Neural progenitor cell (in vitro differentiated cells): ENCODE measurements at regions not wholly inside any gene's neighbourhood (a gene's known extent, or its start where the extent isn't known, plus 50 kb on each side); places are given as distances from the start of the nearest gene placed in this dataset.
A peak's percentile ranks its signal among the peaks of the same experiment; 100 is the strongest.

Source experiments
- DNase-seq: peaks from one replicate; pipeline ENCODE4 v3.0.0-alpha.2; 2016; ENCODE audit warnings: low spot score
- H2AFZ ChIP-seq: fragments of 200-600 bp; sonication (generic); replicated peaks from 2 replicates; pipeline ENCODE4 v1.6.1; 2016; ENCODE audit warnings: antibody characterized with exemption
- H3F3A ChIP-seq: fragments of 200-600 bp; sonication (generic); 2 replicates; pipeline ENCODE4 v1.6.1; 2016; ENCODE audit warnings: antibody characterized with exemption, low read depth
- H3K27ac ChIP-seq: fragments of 200-600 bp; sonication (generic); 2 replicates; pipeline ENCODE4 v1.5.1; 2016; ENCODE audit warnings: mild to moderate bottlenecking
- H3K27me3 ChIP-seq: fragments of 200-600 bp; sonication (generic); 2 replicates; pipeline ENCODE4 v1.6.1; 2016; ENCODE audit warnings: mild to moderate bottlenecking, moderate library complexity
- H3K36me3 ChIP-seq: fragments of 200-600 bp; sonication (generic); 2 replicates; pipeline ENCODE4 v1.5.1; 2016
- H3K4me1 ChIP-seq: fragments of 200-600 bp; sonication (generic); 2 replicates; pipeline ENCODE4 v1.6.1; 2016; ENCODE audit warnings: mixed run types
- H3K4me2 ChIP-seq: fragments of 200-600 bp; sonication (generic); 2 replicates; pipeline ENCODE4 v1.6.1; 2016
- H3K4me3 ChIP-seq: fragments of 200-600 bp; sonication (generic); 2 replicates; pipeline ENCODE4 v1.5.1; 2016
- H3K79me2 ChIP-seq: fragments of 200-600 bp; sonication (generic); 2 replicates; pipeline ENCODE4 v1.6.1; 2016; ENCODE audit warnings: low read depth
- H3K9ac ChIP-seq: fragments of 200-600 bp; sonication (generic); 2 replicates; pipeline ENCODE4 v1.6.1; 2016
- H3K9me3 ChIP-seq: fragments of 200-600 bp; sonication (generic); 2 replicates; pipeline ENCODE4 v1.5.1; 2016; ENCODE audit warnings: low read depth
- H4K20me1 ChIP-seq: fragments of 200-600 bp; sonication (generic); 2 replicates; pipeline ENCODE4 v1.6.1; 2016; ENCODE audit warnings: low read depth
- H3K27ac Mint-ChIP-seq: 3 replicates; pipeline ENCODE4 v1.8.0; 2021; ENCODE audit warnings: mixed read lengths
- H3K27me3 Mint-ChIP-seq: 2 replicates; pipeline ENCODE4 v1.8.0; 2022; ENCODE audit warnings: low read depth, mild to moderate bottlenecking, inconsistent platforms, moderate library complexity, mixed read lengths; ENCODE audit not compliant: insufficient read depth
- H3K36me3 Mint-ChIP-seq: 3 replicates; pipeline ENCODE4 v1.8.0; 2021; ENCODE audit warnings: mixed read lengths
- H3K4me1 Mint-ChIP-seq: 3 replicates; pipeline ENCODE4 v1.8.0; 2021; ENCODE audit warnings: mixed read lengths
- H3K4me3 Mint-ChIP-seq: 3 replicates; pipeline ENCODE4 v1.8.0; 2021; ENCODE audit warnings: mild to moderate bottlenecking, moderate library complexity, mixed read lengths
- H3K9me3 Mint-ChIP-seq: 3 replicates; pipeline ENCODE4 v1.8.0; 2020; ENCODE audit warnings: mixed read lengths
- CTCF ChIP-seq: fragments of 200-600 bp; sonication (generic); IDR thresholded peaks from 2 replicates; pipeline ENCODE4 v1.5.1; 2017; ENCODE audit warnings: antibody characterized with exemption, mild to moderate bottlenecking
- EZH2 ChIP-seq: fragments of 200-600 bp; sonication (generic); IDR thresholded peaks from 2 replicates; pipeline ENCODE4 v1.6.1; 2017; ENCODE audit warnings: antibody characterized with exemption, mild to moderate bottlenecking, moderate library complexity
- EZH2phosphoT487 ChIP-seq: fragments of 200-600 bp; sonication (generic); IDR thresholded peaks from 2 replicates; pipeline ENCODE4 v1.6.1; 2017; ENCODE audit warnings: antibody characterized with exemption

DNA sequence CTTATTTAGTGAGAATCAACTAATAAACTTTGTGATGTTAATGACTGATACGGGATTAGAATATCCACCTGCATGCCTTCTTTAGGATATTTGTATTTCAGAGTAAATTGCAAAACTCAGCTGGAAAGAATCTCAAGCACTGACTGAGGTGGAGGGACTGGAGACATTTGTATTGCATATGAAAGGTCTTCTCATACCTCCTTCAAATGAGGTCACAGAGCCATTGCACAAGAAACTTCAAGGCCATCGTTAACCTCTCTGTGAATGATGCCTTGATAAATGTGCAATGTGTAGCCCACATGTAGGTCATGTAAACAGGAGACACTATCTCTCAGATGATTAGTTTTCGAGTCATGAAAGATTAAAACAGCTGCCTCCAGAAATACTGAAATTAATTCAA, 531.7 kb upstream of the PLXNA2 start:
- Mint-ChIP-seq H3K4me3 (no peak overlapping the region), H3K36me3 (no peaks in the 10 kb centered on the region), H3K27ac (no peak overlapping the region), H3K4me1 (peaks cover 5% of the 10 kb centered on the region), H3K9me3 (peaks cover 11% of the 10 kb centered on the region), H3K27me3 (peaks cover 3% of the 10 kb centered on the region)
- H3K9ac ChIP-seq = no peak overlapping the region
- no peaks in the 10 kb centered on the region for H3K79me2 ChIP-seq
- H3K4me2 ChIP-seq = no peak overlapping the region
- TF ChIP-seq EZH2phosphoT487 (no peak), CTCF (no peak), EZH2 (no peak)
- no peak overlapping the region for H3K27ac ChIP-seq
- H3K27me3 ChIP-seq = no peaks in the 10 kb centered on the region
- H3K4me1 ChIP-seq = peaks cover 4% of the 10 kb centered on the region
- no peaks in the 10 kb centered on the region for H3K36me3 ChIP-seq
- DNase-seq = no peak
- no peak overlapping the region for H3K4me3 ChIP-seq
- no peaks in the 10 kb centered on the region for H3K9me3 ChIP-seq
- no peak overlapping the region for H2AFZ ChIP-seq
- H4K20me1 ChIP-seq = no peaks in the 10 kb centered on the region
- peaks cover 7% of the 10 kb centered on the region for H3F3A ChIP-seq

DNA sequence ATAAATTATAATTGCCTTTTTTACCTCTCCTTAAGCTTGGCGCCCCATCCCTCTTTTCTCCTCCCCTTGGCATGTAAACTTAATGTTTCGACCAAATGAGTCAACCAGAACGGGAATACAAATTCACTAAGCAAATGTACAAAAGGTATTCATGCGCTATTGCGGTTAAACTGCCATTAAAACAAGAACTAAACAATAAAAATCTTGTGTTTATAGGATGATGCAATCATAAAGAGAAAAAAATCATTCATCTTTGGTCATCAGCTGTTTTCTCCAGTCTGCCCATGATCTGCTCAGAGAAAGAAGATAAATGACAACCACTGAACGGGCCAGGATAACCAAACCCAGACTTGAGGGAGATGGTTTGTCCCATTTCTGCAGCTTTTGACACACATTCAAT, 534.2 kb upstream of the PLXNA2 start:
- DNase-seq = no peak
- Mint-ChIP-seq H3K4me1 (peaks cover 2% of the 10 kb centered on the region), H3K27me3 (peaks cover 3% of the 10 kb centered on the region), H3K36me3 (no peaks in the 10 kb centered on the region), H3K27ac (no peak overlapping the region), H3K4me3 (no peak overlapping the region), H3K9me3 (peaks cover 9% of the 10 kb centered on the region)
- H3K4me1 ChIP-seq = peaks cover 19% of the 10 kb centered on the region
- H4K20me1 ChIP-seq = no peaks in the 10 kb centered on the region
- no peak overlapping the region for H3K9ac ChIP-seq
- H3K4me2 ChIP-seq = no peak overlapping the region
- H3K27ac ChIP-seq = no peak overlapping the region
- H3K36me3 ChIP-seq = no peaks in the 10 kb centered on the region
- H2AFZ ChIP-seq = no peak overlapping the region
- TF ChIP-seq CTCF = no peak
- no peaks in the 10 kb centered on the region for H3K9me3 ChIP-seq
- H3F3A ChIP-seq = peaks cover 17% of the 10 kb centered on the region
- H3K79me2 ChIP-seq = no peaks in the 10 kb centered on the region
- H3K27me3 ChIP-seq = no peaks in the 10 kb centered on the region
- no peak overlapping the region for H3K4me3 ChIP-seq

DNA sequence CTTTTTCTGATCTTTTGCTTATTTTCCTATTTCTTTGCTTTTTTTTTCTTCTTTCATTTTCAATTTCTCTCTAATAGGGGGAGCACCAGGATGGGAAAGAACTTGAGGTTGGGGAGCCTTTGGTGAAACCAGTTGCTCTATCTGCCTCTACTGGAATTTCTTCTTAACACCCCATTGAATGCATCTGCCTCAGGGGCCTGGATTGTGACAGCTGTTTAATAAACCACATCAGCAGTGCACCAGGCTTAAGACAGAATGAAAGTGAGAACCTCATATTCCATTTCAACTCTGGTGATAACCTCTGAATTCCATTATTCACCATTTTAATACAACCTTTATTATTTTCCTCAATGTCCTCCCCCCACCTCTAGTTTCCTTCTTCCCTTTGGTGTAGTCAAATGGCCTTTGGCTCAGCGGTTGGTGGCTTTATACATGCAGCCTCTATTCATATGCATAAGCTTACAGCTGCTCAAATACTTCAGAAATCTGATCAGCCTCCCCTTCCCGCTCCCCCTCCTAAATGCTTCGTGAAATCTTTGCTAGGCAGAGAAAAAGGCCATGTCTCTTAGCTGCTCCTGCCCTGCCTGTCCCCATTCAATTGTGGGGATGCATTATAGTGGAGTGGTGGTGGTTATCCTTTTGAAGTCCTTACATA, 537.3 kb upstream of the PLXNA2 start:
- H3K36me3 ChIP-seq = no peaks in the 10 kb centered on the region
- Mint-ChIP-seq H3K4me1 (peaks cover 2% of the 10 kb centered on the region), H3K9me3 (peaks cover 9% of the 10 kb centered on the region), H3K27me3 (peaks cover 3% of the 10 kb centered on the region), H3K36me3 (no peaks in the 10 kb centered on the region), H3K4me3 (no peak overlapping the region), H3K27ac (no peak overlapping the region)
- DNase-seq = peak; percentile 14
- no peak overlapping the region for H3K27ac ChIP-seq
- no peaks in the 10 kb centered on the region for H3K9me3 ChIP-seq
- peak overlapping the region; percentile 16 for H3K4me3 ChIP-seq
- no peak overlapping the region for H2AFZ ChIP-seq
- peak overlapping the region; percentile 45 for H3K4me2 ChIP-seq
- peaks cover 19% of the 10 kb centered on the region for H3K4me1 ChIP-seq
- no peaks in the 10 kb centered on the region for H4K20me1 ChIP-seq
- H3F3A ChIP-seq = peaks cover 17% of the 10 kb centered on the region
- H3K27me3 ChIP-seq = no peaks in the 10 kb centered on the region
- TF ChIP-seq EZH2phosphoT487 (no peak), EZH2 (no peak), CTCF (no peak)
- no peak overlapping the region for H3K9ac ChIP-seq
- no peaks in the 10 kb centered on the region for H3K79me2 ChIP-seq
